ENCODE measurements at regions not wholly inside any gene's neighbourhood (a gene's known extent, or its start where the extent isn't known, plus 50 kb on each side); places are given as distances from the start of the nearest gene placed in this dataset.

- TF ChIP-seq POLR2A (IDR thresholded peaks at IDR 0.05; ENCODE audit: low read depth, low read length): no peak
- no peak for TF ChIP-seq CTCF (IDR thresholded peaks at IDR 0.05; ENCODE audit: extremely low read depth in 1 of 2, insufficient read depth in 1 of 2, low read depth in 1 of 2, low read length in 2 of 2)
- no peak for TF ChIP-seq MYC (IDR thresholded peaks at IDR 0.05; ENCODE audit: low read depth, low read length)
- no peak for TF ChIP-seq EZH2 (IDR thresholded peaks at IDR 0.05; ENCODE audit: borderline replicate concordance, low read depth, low read length, severe bottlenecking)
- no peak for TF ChIP-seq POLR2AphosphoS5 (IDR thresholded peaks at IDR 0.05; ENCODE audit: insufficient read depth, low read depth, low read length)
- no peak for TF ChIP-seq JUN (IDR thresholded peaks at IDR 0.05; ENCODE audit: borderline replicate concordance, insufficient read depth, insufficient read length, low read depth)
- no peak for TF ChIP-seq FOS (IDR thresholded peaks at IDR 0.05; ENCODE audit: borderline replicate concordance, insufficient read depth, low read length)
Measured at GRCh38 chr12:115205755-115206308, 521.9 kb upstream of the TBX3 start.

Data from endothelial cell of umbilical vein (primary cell).